Stromal cell of bone marrow (primary cell): ENCODE measurements at regions not wholly inside any gene's neighbourhood (a gene's known extent, or its start where the extent isn't known, plus 50 kb on each side); places are given as distances from the start of the nearest gene placed in this dataset.
"Not testable (repeated sequence)": the region's sequence is repeated elsewhere in the genome, so short reads cannot be mapped to it uniquely, and the experiment has no call there.

ENCODE experiments used
- DNase-seq: peaks from one replicate; pipeline ENCODE4 v3.0.0-alpha.2; 2012; ENCODE audit warnings: low read depth

- DNase-seq, result peak; percentile 94
Observed at GRCh38 chr20:17873410-17874270, 95.0 kb downstream of the SNX5 start.

DNA sequence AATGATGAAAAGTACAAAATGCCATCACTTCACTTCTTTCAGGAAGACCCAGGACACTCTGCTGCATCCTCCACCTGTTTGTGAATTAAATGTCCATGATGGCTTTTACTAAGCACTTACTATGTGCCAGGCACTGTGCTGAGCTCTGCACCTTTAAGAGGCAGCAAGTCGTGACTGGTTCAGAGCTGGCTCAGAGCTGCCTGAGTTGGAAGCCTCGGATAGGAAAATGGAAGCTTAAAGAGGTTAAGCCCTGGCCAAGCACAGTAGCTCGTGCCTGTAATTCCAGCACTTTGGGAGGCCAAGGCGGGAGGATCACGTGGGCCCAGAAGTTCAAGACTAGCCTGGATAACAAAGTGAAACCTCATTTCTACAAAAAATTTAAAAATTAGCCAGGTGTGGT, 95.6 kb downstream of the SNX5 start:
- DNase-seq, result no peak

- no peak for DNase-seq
Observed at GRCh38 chr20:17872434-17872833, 96.2 kb downstream of the SNX5 start.

GRCh38 chr20:17871886-17872285, 96.7 kb downstream of the SNX5 start:
- DNase-seq, result no peak

DNA sequence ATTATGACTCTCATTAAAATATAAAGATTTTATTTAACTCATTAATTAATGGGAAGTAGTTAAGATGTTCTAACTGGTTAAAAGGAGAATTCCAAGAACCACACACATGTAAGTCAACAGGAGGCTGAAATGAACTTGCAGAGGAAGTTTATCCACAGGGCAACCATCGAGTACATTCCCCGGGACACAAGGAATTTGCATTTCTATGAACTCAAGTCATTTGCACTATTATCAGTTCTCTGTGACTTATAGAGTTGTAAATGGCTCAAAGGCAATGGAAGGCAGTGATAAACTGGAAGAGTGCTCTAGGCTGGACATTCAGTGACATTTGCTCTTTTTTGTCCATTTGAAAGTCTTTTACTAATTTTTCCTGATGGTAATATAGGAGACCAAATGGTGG, 97.4 kb downstream of the SNX5 start:
- no peak for DNase-seq

DNA sequence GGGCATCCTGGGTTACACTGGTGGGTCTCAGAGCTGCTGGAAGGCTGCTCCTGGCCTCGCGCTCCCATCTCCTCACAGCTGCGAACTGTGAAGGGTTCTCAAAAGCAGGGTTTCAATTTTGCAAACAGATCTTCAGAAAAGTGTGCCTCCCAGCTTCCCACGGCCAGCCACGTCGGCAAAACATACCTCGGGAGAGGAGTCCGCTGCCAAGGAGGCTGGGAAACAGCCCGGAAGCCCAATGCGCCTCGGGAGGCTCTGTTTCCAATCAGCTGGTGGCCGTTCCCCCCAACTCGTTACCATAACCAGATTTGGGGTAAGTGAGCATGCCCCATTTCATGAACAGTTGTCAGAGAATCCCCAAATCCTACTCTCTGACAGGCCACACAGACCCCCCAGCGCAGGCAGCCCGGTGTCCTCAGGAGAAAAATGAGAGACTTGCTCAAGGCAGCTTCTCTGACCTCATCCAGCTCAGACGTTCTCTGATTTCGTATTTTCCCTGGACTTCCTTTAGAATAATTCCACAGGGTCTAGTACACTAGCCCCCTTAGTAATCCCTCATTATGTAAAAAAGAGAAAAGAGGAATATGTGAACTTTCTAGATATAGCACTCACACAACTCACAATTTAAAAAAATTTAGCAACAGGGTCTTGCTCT, 98.4 kb downstream of the SNX5 start:
- DNase-seq, result no peak

GRCh38 chr20:17869295-17869994, 99.1 kb downstream of the SNX5 start:
- DNase-seq, result no peak

DNA sequence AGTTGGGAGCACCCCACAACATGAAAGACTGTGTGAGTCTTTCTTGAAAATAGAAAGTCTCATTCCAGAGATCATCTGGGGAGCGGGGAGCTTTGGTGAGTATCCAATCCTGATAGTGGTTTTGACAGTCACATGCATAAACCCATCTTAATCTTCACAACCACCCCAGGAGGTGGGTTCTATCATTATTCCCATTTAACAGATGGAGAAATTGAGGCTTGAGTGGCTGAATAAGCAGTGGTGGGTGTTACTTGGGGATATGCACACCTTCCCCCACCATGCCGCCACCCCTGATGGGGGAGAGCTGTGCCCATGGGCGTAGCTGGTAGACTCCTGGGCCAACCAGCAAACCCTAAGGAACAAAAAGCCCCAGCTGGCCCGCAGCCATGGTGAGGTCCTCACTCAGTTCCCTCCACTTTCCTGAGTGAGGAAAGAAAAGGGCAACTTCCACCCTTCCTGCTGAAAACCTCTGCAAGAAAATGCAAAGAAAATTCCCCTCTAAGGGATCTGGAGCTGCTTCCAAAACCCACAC, 99.8 kb downstream of the SNX5 start:
- no peak for DNase-seq

DNA sequence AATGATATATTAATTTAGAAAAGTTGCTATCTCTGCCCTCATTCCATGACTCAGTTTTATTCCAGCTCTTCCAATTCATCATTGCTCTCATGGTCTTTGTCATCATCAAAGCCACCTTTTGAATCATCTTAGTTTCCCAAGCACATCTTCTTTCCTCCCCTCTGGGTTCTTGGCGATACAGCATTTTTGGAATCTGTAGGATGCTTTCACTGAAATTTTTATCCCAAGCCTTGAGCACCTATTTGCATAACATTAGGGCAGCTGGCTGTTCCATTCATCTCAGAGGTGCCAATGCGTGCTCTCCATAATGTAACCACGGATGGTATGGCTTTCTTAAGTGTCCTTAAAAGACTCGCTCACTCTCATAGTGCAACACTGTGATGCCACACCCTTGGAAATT, 100.4 kb downstream of the SNX5 start:
- DNase-seq, result no peak

- DNase-seq, result no peak
Observed at GRCh38 chr20:17867131-17867925, 101.3 kb downstream of the SNX5 start.

GRCh38 chr20:17866234-17867001, 102.2 kb downstream of the SNX5 start:
- no peak for DNase-seq

DNA sequence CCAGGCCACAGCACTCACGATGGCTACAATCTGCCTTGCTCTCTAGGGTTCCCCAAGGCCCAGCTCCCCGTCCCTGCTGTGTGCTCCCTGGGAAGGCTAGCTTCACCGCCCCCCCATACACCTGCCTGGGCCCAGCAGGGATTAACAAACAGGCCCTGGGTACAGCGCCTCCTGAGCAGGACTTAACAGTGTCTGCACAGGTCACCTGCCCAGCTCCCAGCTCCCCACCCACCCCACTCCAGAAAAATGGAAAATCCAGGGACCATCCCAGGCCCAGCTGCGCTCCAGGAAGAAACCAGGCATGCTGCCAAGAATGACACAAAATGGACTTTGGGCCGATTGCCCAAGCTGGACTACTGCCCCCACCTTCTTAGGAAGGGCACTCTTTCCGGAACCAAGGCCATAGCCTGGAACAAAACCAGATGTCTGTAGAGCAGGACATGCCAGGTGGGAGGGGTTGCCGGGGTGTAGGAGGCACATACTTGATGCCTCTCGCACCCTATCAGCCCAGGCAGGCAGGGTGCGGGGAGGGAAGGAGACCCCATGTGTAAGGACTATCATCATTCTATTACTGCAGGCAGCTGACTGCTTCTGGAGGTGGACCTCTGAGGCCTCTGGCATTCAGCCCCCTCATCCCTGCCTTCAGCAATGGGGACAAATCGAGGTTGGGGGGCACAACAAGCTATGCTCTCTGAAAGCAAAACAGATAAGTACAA, 104.9 kb downstream of the SNX5 start:
- no peak for DNase-seq

DNA sequence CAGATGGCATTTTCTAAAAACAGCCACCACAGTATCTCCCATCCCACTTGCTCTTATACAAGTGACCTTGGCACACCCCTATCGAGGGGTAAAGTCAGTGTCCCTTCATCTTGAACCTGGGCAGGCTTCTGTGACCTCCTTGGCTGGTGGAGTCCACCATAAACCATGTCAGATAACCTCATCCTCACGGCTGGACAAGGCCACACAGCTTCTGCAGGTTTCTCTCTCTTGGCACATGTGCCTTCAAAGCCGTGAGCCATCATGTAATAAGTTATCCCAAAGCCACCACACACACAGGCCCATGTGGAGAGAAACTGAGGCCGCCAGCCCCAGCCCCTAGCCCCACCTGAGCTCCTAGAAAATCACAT, 105.4 kb downstream of the SNX5 start:
- DNase-seq, result no peak

- no peak for DNase-seq
Observed at GRCh38 chr20:17862171-17862570, 106.4 kb downstream of the SNX5 start.

DNA sequence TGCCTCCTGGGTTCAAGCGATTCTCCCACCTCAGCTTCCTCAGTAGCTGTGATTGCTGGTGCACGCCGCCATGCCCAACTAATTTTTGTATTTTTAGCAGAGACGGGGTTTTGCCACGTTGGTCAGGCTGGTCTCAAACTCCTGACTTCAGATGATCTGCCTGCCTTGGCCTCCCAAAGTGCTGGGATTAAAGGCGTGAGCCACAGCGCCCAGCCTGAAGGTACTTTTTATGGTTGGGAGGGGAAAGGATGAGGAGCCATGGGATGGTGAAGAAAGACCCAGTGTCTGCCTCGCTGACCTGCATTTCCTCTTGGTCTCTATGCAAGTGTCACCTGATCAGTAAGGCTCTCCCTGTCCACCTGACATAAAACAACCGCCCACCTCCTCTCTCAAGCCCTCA, 107.0 kb downstream of the SNX5 start:
- not testable (repeated sequence) for DNase-seq

GRCh38 chr20:17860301-17861197, 108.0 kb downstream of the SNX5 start:
- no peak for DNase-seq

DNA sequence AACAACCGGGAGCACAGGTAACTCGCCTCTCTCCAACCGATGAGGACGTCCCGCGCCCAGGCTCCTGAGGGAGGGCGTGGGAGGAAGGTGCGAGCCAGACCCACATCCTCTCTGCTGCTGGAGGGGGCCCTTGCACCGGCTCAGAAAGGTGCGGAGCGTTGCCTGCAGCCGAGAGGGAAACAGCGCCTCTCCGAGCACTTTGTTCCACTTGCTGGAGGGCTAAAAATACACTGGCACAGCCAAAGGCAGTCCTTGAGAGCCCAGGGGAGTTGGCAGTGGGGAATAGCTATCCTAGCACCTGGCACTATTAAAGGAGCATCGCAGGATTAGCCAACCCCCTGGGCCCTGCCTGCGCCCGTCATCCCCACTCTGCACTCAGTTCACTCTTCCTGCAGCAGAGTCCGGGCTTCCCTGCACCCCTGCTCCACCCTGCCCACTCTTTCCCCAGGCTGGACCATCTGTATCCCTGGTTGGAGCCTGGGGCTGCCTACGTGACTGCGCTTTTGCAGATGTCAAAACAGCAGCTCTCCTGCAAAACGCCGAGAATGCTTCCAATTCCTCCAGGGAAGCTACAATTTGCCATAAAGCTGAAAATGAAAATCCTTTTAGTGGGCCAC, 108.9 kb downstream of the SNX5 start:
- DNase-seq, result no peak

GRCh38 chr20:17859002-17859615, 109.5 kb downstream of the SNX5 start:
- no peak for DNase-seq
